CD4-positive, CD25-positive, alpha-beta regulatory T cell (primary cell): ENCODE measurements at regions not wholly inside any gene's neighbourhood (a gene's known extent, or its start where the extent isn't known, plus 50 kb on each side); places are given as distances from the start of the nearest gene placed in this dataset.

Experiments
- ATAC-seq, 2 donors: fragments of 150-1000 bp; cut with Tn5 transposase; one replicate each; pipeline ENCODE4 v1.10.0; 2021; ENCODE audit warnings: low read depth in 2 of 2, moderate number of reproducible peaks in 2 of 2, moderate library complexity in 1 of 2
- DNase-seq, 3 donors: peaks; one replicate each; pipeline versions ENCODE4 v3.0.0 to v3.0.0-alpha.2; 2012 to 2022; ENCODE audit warnings: mixed read lengths in 1 of 3
- H3K27ac ChIP-seq: one replicate; pipeline ENCODE4 v1.7.0; 2013; ENCODE audit warnings: mild to moderate bottlenecking, low read length; ENCODE audit not compliant: insufficient read depth, poor library complexity, severe bottlenecking
- H3K27me3 ChIP-seq: one replicate; pipeline ENCODE4 v1.7.0; 2013; ENCODE audit warnings: low read length; ENCODE audit not compliant: control insufficient read depth, insufficient read depth
- H3K36me3 ChIP-seq: one replicate; pipeline ENCODE4 v1.7.0; 2013; ENCODE audit warnings: mild to moderate bottlenecking, low read length, moderate library complexity; ENCODE audit not compliant: control insufficient read depth, insufficient read depth
- H3K4me1 ChIP-seq: 2 replicates; pipeline ENCODE4 v1.7.0; 2013; ENCODE audit warnings: mild to moderate bottlenecking, low read length; ENCODE audit not compliant: insufficient read depth, control insufficient read depth, poor library complexity, severe bottlenecking
- H3K4me3 ChIP-seq: one replicate; pipeline ENCODE4 v1.7.0; 2013; ENCODE audit warnings: low read depth, mild to moderate bottlenecking, low read length, moderate library complexity
- H3K9me3 ChIP-seq, 2 experiments: 1 replicate in 1 of 2; 2 replicates in 1 of 2; pipeline ENCODE4 v1.7.0; 2013; ENCODE audit warnings: low read length in 2 of 2, mild to moderate bottlenecking in 1 of 2, moderate library complexity in 1 of 2; ENCODE audit not compliant: control insufficient read depth in 2 of 2
- H3K27ac Mint-ChIP-seq, 3 donors: one replicate each; pipeline ENCODE4 v1.8.0; 2020 to 2022; ENCODE audit warnings: mild to moderate bottlenecking in 3 of 3, mixed read lengths in 3 of 3, moderate library complexity in 2 of 3
- H3K27me3 Mint-ChIP-seq: one replicate; pipeline ENCODE4 v1.8.0; 2022; ENCODE audit warnings: mild to moderate bottlenecking, mixed read lengths
- H3K36me3 Mint-ChIP-seq: one replicate; pipeline ENCODE4 v1.8.0; 2020; ENCODE audit warnings: mixed read lengths
- H3K4me1 Mint-ChIP-seq, 4 donors: one replicate each; pipeline ENCODE4 v1.8.0; 2020 to 2022; ENCODE audit warnings: mixed read lengths in 4 of 4, mild to moderate bottlenecking in 1 of 4
- H3K4me3 Mint-ChIP-seq, 4 donors: one replicate each; pipeline ENCODE4 v1.8.0; 2020 to 2022; ENCODE audit warnings: mild to moderate bottlenecking in 4 of 4, mixed read lengths in 4 of 4, moderate library complexity in 3 of 4
- H3K9me3 Mint-ChIP-seq, 7 donors: one replicate each; pipeline ENCODE4 v1.8.0; 2020 to 2022; ENCODE audit warnings: mixed read lengths in 7 of 7, mild to moderate bottlenecking in 3 of 7, moderate library complexity in 2 of 7

GRCh38 chr14:86539361-86540070 is 1009.6 kb downstream of the FLRT2 start:
- H3K4me1 ChIP-seq: no peaks in the 10 kb centered on the region
- ATAC-seq: no peak
- no peak for DNase-seq
- peaks cover 0 to 11% (median 4%) of the 10 kb centered on the region in 7 donors for H3K9me3 Mint-ChIP-seq
- H3K4me3 Mint-ChIP-seq: no peak overlapping the region
- H3K27me3 Mint-ChIP-seq: no peaks in the 10 kb centered on the region
- no peak overlapping the region for H3K27ac ChIP-seq
- H3K36me3 Mint-ChIP-seq: no peaks in the 10 kb centered on the region
- H3K36me3 ChIP-seq: no peaks in the 10 kb centered on the region
- no peaks in the 10 kb centered on the region for H3K9me3 ChIP-seq
- no peak overlapping the region for H3K4me3 ChIP-seq
- H3K4me1 Mint-ChIP-seq: no peaks in the 10 kb centered on the region
- no peaks in the 10 kb centered on the region for H3K27me3 ChIP-seq
- no peak overlapping the region for H3K27ac Mint-ChIP-seq

DNA sequence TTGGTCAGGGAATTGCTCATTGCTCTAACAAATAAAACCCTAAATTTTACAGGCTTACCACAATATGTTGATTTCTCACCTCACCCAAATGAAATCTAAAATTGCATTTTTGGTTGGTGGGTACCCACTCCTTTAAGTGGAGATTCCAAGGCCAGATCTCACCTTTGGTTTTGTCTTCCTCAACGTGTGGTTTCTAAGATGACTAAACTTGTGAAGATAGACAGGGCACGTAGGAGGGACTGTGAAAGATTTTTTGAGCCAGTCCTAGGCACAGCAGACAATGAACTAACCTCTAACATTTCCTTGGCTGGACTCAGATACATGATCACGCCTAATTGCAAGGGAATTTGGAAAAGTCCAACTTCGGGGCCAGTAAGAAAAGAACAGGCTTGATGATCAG is 1003.9 kb downstream of the FLRT2 start:
- Histone ChIP-seq H3K36me3 (no peaks in the 10 kb centered on the region), H3K9me3 (no peaks in the 10 kb centered on the region), H3K27ac (no peak overlapping the region), H3K4me3 (no peak overlapping the region), H3K27me3 (no peaks in the 10 kb centered on the region), H3K4me1 (no peaks in the 10 kb centered on the region)
- Mint-ChIP-seq H3K36me3 (no peaks in the 10 kb centered on the region), H3K4me3 (no peak overlapping the region), H3K9me3 (peaks cover 2 to 12% (median 5%) of the 10 kb centered on the region in 7 donors), H3K4me1 (no peaks in the 10 kb centered on the region), H3K27ac (no peak overlapping the region), H3K27me3 (no peaks in the 10 kb centered on the region)
- DNase-seq (no peak), ATAC-seq (no peak)

- no peaks in the 10 kb centered on the region for H3K9me3 ChIP-seq
- H3K4me1 ChIP-seq: no peaks in the 10 kb centered on the region
- H3K4me3 Mint-ChIP-seq: no peak overlapping the region
- no peak overlapping the region for H3K27ac ChIP-seq
- no peaks in the 10 kb centered on the region for H3K36me3 Mint-ChIP-seq
- ATAC-seq (no peak), DNase-seq (no peak)
- H3K27me3 ChIP-seq: no peaks in the 10 kb centered on the region
- H3K4me3 ChIP-seq: no peak overlapping the region
- H3K27me3 Mint-ChIP-seq: no peaks in the 10 kb centered on the region
- H3K36me3 ChIP-seq: no peaks in the 10 kb centered on the region
- H3K4me1 Mint-ChIP-seq: no peaks in the 10 kb centered on the region
- peaks cover 2 to 10% (median 6%) of the 10 kb centered on the region in 7 donors for H3K9me3 Mint-ChIP-seq
- no peak overlapping the region for H3K27ac Mint-ChIP-seq
Measured at GRCh38 chr14:86532219-86532618, 1002.3 kb downstream of the FLRT2 start.

DNA sequence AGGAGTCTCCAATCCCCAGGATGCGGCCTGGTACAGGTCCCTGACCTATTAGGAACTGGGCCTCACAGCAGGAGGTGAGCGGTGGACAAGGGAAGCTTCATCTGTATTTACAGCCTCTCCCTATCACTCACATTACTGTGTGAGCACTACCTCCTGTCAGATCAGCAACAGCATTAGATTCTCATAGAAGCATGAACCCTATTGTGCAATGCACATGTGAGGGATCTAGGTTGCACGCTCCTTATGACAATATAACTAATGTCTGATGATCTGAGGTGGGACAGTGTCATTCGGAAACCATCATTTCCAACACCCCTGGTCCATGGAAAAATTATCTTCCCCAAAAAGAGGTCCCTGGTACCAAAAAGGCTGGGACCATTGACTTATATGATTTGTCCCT is 1000.5 kb downstream of the FLRT2 start:
- H3K27me3 ChIP-seq: no peaks in the 10 kb centered on the region
- ATAC-seq (no peak), DNase-seq (no peak)
- Mint-ChIP-seq H3K36me3 (no peaks in the 10 kb centered on the region), H3K27ac (no peak overlapping the region), H3K9me3 (peaks cover 2 to 11% (median 5%) of the 10 kb centered on the region in 7 donors), H3K4me1 (no peaks in the 10 kb centered on the region), H3K27me3 (no peaks in the 10 kb centered on the region), H3K4me3 (no peak overlapping the region)
- no peak overlapping the region for H3K27ac ChIP-seq
- H3K4me3 ChIP-seq: no peak overlapping the region
- H3K9me3 ChIP-seq: peaks cover 0 to 2% of the 10 kb centered on the region in 2 experiments
- no peaks in the 10 kb centered on the region for H3K36me3 ChIP-seq
- H3K4me1 ChIP-seq: no peaks in the 10 kb centered on the region

DNA sequence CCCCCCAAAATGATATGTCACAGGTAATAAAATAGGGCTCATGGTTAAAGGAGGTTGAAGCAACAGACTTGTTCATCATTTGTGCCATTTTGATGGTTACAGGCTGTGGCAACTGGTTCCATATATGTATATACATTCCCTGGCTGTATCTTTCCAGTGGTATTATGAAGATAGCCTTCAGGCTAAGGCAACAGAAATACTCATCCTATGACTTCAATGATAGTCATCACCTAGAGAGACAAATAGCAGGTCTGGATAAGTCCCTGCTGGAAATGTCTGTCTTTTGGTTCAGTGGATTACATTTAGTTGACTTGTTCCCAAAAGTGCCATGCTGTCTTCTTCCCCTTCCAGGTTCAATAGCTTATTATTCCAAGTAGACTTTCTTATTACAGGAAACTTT is 997.4 kb downstream of the FLRT2 start:
- peaks cover 2 to 17% (median 7%) of the 10 kb centered on the region in 7 donors for H3K9me3 Mint-ChIP-seq
- H3K27ac Mint-ChIP-seq: no peak overlapping the region
- H3K4me1 Mint-ChIP-seq: no peaks in the 10 kb centered on the region
- H3K27me3 ChIP-seq: no peaks in the 10 kb centered on the region
- no peaks in the 10 kb centered on the region for H3K27me3 Mint-ChIP-seq
- H3K4me3 ChIP-seq: no peak overlapping the region
- ATAC-seq: no peak
- H3K27ac ChIP-seq: no peak overlapping the region
- H3K36me3 ChIP-seq: no peaks in the 10 kb centered on the region
- H3K9me3 ChIP-seq: peaks cover 0 to 2% of the 10 kb centered on the region in 2 experiments
- no peak for DNase-seq
- H3K4me3 Mint-ChIP-seq: no peak overlapping the region
- H3K4me1 ChIP-seq: no peaks in the 10 kb centered on the region
- H3K36me3 Mint-ChIP-seq: no peaks in the 10 kb centered on the region

GRCh38 chr14:86525673-86526072 is 995.7 kb downstream of the FLRT2 start:
- H3K4me3 ChIP-seq: no peak overlapping the region
- ATAC-seq (no peak), DNase-seq (no peak)
- H3K36me3 ChIP-seq: no peaks in the 10 kb centered on the region
- Mint-ChIP-seq H3K27ac (no peak overlapping the region), H3K4me3 (no peak overlapping the region), H3K36me3 (no peaks in the 10 kb centered on the region), H3K9me3 (peaks cover 0 to 23% (median 6%) of the 10 kb centered on the region in 7 donors), H3K27me3 (no peaks in the 10 kb centered on the region), H3K4me1 (no peaks in the 10 kb centered on the region)
- no peaks in the 10 kb centered on the region for H3K4me1 ChIP-seq
- peaks cover 0 to 2% of the 10 kb centered on the region in 2 experiments for H3K9me3 ChIP-seq
- H3K27me3 ChIP-seq: no peaks in the 10 kb centered on the region
- no peak overlapping the region for H3K27ac ChIP-seq

GRCh38 chr14:86521843-86522242 is 991.9 kb downstream of the FLRT2 start:
- Histone ChIP-seq H3K27me3 (no peaks in the 10 kb centered on the region), H3K36me3 (no peaks in the 10 kb centered on the region), H3K4me3 (no peak overlapping the region), H3K27ac (no peak overlapping the region), H3K9me3 (peaks cover 0 to 2% of the 10 kb centered on the region in 2 experiments), H3K4me1 (no peaks in the 10 kb centered on the region)
- ATAC-seq (no peak), DNase-seq (no peak)
- no peaks in the 10 kb centered on the region for H3K36me3 Mint-ChIP-seq
- H3K9me3 Mint-ChIP-seq: peaks cover 0 to 21% (median 3%) of the 10 kb centered on the region in 7 donors
- no peaks in the 10 kb centered on the region for H3K4me1 Mint-ChIP-seq
- H3K27me3 Mint-ChIP-seq: no peaks in the 10 kb centered on the region
- H3K4me3 Mint-ChIP-seq: no peak overlapping the region
- no peak overlapping the region for H3K27ac Mint-ChIP-seq

DNA sequence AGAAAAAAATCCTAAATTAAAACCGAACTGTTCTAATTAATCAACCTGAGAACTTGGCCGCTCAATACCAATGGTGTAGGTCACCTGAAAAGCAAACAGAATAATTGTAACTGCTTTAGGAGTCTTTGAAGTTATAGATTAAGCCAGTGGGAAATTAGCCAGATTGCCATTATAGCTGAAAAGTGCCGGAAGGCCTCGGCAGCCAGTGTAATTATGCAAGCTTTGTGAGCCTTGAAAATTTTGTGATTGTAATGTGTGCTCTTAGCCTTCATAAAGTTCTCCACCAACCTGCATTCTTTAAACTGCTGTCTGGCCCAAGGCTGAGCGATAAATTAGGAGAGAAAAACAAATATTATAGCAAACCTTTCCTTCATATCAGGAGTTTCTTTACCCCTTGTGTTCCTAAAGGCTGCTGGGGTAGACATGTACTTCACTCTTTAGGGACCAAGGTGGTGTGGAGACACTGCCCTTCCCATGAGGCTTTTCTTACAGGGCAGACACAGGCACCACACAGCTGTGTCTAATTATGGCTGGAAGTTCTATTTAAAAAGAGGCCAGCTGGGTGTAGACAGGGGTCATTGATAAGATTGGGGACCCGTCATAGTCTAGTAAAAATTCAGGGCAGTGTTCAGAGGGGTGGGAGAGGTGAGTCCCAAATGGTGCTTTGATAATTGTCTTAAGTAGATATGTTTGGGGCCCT is 991.2 kb downstream of the FLRT2 start:
- Mint-ChIP-seq H3K9me3 (peaks cover 0 to 24% (median 3%) of the 10 kb centered on the region in 7 donors), H3K27ac (no peak overlapping the region), H3K27me3 (no peaks in the 10 kb centered on the region), H3K36me3 (no peaks in the 10 kb centered on the region), H3K4me3 (no peak overlapping the region), H3K4me1 (no peaks in the 10 kb centered on the region)
- no peaks in the 10 kb centered on the region for H3K36me3 ChIP-seq
- H3K27me3 ChIP-seq: no peaks in the 10 kb centered on the region
- no peak overlapping the region for H3K27ac ChIP-seq
- DNase-seq: no peak
- peaks cover 0 to under 1% of the 10 kb centered on the region in 2 experiments for H3K9me3 ChIP-seq
- no peak for ATAC-seq
- H3K4me1 ChIP-seq: no peaks in the 10 kb centered on the region
- no peak overlapping the region for H3K4me3 ChIP-seq
